ENCODE measurements at regions not wholly inside any gene's neighbourhood (a gene's known extent, or its start where the extent isn't known, plus 50 kb on each side); places are given as distances from the start of the nearest gene placed in this dataset.

GRCh38 chr11:45379162-45379863 is 93.2 kb upstream of the SYT13 start:
- H3K9ac ChIP-seq = no peak overlapping the region
- WGBS (ENCODE audit: low lambda C conversion rate) = 78% methylated on average over 6 of the region's 6 CpGs
- TF ChIP-seq FOXM1 (IDR thresholded peaks at IDR 0.05; ENCODE audit: low read depth) (no peak), TAF1 (IDR thresholded peaks at IDR 0.05; ENCODE audit: borderline replicate concordance, low read depth, low read length) (no peak), EZH2phosphoT487 (IDR thresholded peaks at IDR 0.05; ENCODE audit: borderline replicate concordance, low read depth) (no peak), MXI1 (IDR thresholded peaks at IDR 0.05; ENCODE audit: low read depth, low read length) (no peak), RAD21 (IDR thresholded peaks at IDR 0.05; ENCODE audit: low read length) (no peak), EP300 (IDR thresholded peaks at IDR 0.05; ENCODE audit: borderline replicate concordance in 1 of 2, low read depth in 1 of 2, low read length in 1 of 2) (no peak), USF2 (IDR thresholded peaks at IDR 0.05; ENCODE audit: borderline replicate concordance, low read depth, low read length) (no peak), RCOR1 (IDR thresholded peaks at IDR 0.05; ENCODE audit: low read length) (no peak), SMC3 (IDR thresholded peaks at IDR 0.05; ENCODE audit: low read depth, low read length) (no peak), CTCF (IDR thresholded peaks at IDR 0.05) (no peak), ELF1 (IDR thresholded peaks at IDR 0.05) (no peak), ZBTB33 (IDR thresholded peaks at IDR 0.05; ENCODE audit: borderline replicate concordance, low read depth) (no peak), MAX (IDR thresholded peaks at IDR 0.05; ENCODE audit: low read depth) (no peak)

More at GRCh38 chr11:45379162-45379863, 93.2 kb upstream of the SYT13 start:
- Histone ChIP-seq H3K27ac (ENCODE audit: low read depth in 2 of 2, low read length in 1 of 2) (no peak overlapping the region), H3K4me2 (no peak overlapping the region), H3K9me2 (no peaks in the 10 kb centered on the region), H3K27me3 (ENCODE audit: insufficient read depth) (no peaks in the 10 kb centered on the region), H2AFZ (ENCODE audit: low read depth) (no peak overlapping the region), H3K36me3 (replicated peaks in 1 of 2; ENCODE audit: control insufficient read depth in 1 of 2, insufficient read depth in 2 of 2, low read length in 1 of 2) (no peaks in the 10 kb centered on the region), H3K4me1 (ENCODE audit: control insufficient read depth in 1 of 2, insufficient read depth in 2 of 2, low read depth in 1 of 2, low read length in 1 of 2) (peaks cover 4 to 5% of the 10 kb centered on the region in 2 experiments; a peak in 2 of 4 replicates), H4K20me1 (ENCODE audit: insufficient read depth) (no peaks in the 10 kb centered on the region), H3K79me2 (ENCODE audit: insufficient read depth) (no peaks in the 10 kb centered on the region), H3F3A (replicated peaks; ENCODE audit: insufficient read depth) (no peaks in the 10 kb centered on the region), H3K4me3 (ENCODE audit: low read depth in 2 of 2, low read length in 1 of 2) (no peak overlapping the region), H3K9me3 (no peaks in the 10 kb centered on the region)
- no peak for DNase-seq
- CTCF ChIA-PET = interaction anchor here (1.1 to 14.2 kb wide), 4 partner anchors 8 to 392 kb away, joined by 4 to 302 read pairs (median 16); partner anchors contain the start of gene CHST1
- POLR2A ChIA-PET = no interaction called here
